Inferior parietal cortex (tissue), 1 donor: ENCODE measurements at regions not wholly inside any gene's neighbourhood (a gene's known extent, or its start where the extent isn't known, plus 50 kb on each side); places are given as distances from the start of the nearest gene placed in this dataset.
"Not testable (repeated sequence)": the region's sequence is repeated elsewhere in the genome, so short reads cannot be mapped to it uniquely, and the experiment has no call there.

ENCODE experiments used
- DNase-seq: peaks from one replicate; pipeline ENCODE4 v3.0.0-alpha.2; 2016; ENCODE audit errors: extremely low spot score

DNA sequence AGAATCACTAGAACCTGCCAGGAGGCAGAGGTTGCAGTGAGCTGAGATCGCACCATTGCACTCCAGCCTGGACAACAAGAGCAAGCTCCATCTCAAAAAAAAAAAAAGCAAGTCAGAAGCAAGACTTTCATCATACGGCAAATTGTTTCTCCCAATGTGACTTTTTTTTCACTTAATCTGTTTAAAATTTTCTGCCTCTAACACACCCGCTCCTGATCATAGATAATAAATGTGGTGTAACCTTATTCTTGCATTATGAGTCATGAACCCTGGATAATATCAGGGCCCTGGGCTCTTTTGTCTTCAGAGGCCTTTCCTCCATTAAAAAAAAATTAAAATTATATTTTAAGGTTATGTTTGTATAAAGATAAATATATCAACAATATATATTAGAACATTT is 111.4 kb upstream of the JCAD start:
- DNase-seq: no peak

DNA sequence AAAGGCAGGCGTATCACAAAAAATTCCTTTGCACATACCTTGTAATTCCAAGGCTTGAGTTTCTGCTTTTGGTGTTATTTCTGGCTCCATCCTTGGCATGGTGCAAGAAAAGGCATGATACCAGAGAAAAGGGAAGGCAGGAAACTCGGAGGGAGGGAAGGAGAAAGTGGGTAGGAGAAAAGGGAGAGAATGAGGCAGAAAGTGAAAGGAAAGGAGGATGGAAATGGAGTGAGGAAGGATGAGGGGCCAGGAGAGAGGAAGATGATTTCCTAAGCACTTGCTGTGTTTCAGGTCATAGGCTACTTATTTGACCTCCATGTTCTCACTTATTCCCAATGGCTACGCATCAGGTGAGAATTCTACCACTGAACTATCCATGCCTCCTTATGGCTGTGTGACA is 110.8 kb upstream of the JCAD start:
- DNase-seq: no peak

DNA sequence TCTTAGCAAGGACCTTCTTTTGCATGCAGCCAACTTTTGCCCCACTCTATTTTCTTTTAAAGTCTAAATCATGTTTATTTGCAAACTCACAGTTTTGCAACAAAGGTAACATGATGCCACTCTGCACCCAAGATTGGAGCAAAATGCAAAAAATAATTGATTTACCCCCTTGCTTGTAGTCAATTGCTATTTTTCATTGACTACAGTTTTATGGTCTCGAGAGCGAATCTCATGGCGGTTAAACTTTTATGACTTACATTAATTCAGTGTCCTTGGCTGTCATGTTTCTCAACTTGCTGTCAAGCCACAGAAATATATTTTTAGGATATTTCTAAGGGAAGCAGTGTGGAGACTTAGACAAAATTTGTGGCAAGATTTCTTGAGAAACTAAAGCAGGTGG is 110.0 kb upstream of the JCAD start:
- DNase-seq: no peak

DNA sequence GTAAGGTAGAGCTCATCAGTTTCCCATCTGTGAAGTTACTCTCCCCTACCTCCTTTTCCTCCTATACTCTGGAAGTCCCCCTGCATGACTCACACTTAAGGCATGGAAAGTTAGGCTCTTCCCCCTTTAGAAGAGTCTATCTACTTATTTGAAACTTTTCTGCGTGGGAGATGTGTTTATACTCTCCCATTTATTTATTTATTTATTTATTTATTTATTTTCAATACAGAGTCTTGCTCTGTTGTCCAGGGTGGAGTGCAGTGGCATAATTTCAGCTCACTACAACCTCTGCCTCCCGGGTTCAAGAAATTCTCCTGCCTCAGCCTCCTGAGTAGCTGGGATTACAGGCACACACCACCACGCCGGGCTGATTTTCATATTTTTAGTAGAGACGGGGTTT is 107.5 kb upstream of the JCAD start:
- DNase-seq: no peak

DNA sequence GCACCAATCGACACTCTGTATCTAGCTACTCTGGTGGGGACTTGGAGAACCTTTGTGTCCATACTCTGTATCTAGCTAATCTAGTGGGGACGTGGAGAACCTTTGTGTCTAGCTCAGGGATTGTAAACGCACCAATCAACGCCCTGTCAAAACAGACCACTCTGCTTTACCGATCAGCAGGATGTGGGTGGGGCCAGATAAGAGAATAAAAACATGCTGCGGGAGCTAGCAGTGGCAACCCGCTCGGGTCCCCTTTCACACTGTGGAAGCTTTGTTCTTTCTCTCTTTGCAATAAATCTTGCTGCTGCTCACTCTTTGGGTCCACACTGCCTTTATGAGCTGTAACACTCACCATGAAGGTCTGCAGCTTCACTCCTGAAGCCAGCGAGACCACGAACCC is 104.0 kb upstream of the JCAD start:
- not testable (repeated sequence) for DNase-seq

DNA sequence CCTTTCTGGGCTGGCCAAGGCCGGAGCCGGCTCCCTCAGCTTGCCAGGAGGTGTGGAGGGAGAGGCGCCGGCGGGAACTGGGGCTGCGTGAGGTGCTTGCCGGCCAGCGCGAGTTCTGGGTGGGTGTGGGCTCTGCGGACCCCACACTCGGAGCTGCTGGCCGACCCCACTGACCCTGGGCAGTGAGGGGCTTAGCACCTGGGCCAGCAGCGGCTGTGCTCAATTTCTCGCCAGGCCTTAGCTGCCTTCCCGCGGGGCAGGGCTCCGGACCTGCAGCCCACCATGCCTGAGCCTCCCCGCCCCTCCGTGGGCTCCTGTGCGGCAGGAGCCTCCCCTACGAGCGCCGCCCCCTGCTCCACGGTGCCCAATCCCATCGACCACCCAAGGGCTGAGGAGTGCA is 103.4 kb upstream of the JCAD start:
- not testable (repeated sequence) for DNase-seq

DNA sequence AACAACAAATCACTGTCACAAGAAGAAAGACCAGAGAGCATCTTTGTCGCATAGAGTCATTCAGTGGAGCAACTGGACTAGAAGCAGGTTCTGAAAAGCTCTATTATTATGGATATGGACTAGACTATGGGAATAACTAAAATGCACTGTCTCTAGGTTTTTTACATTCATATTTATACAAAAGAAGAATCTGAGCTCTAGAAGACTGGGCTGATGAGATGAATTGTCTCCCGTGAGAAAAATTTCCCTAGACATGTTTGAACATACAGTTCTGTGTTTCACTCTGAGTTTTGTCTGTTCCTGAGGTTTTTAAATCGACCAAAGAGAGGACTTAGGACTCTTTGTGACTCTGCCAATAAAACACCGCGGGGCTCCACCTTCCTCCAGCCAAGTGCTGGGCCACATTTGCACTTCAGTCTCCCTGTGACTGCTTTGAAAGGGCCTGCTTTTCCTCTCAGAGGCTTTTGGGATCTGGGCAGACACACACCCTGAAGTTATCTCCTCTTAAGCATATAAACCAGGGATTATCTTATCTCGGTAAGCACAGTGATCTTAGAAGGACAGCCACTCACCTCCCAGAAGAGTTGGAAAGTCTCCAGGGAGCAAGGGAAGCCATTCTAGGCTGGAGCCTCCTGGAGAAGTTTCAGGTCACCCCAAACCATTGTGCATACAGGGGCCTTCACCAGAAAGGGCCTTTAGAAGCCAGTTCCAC is 101.0 kb upstream of the JCAD start:
- peak; percentile 6 for DNase-seq

DNA sequence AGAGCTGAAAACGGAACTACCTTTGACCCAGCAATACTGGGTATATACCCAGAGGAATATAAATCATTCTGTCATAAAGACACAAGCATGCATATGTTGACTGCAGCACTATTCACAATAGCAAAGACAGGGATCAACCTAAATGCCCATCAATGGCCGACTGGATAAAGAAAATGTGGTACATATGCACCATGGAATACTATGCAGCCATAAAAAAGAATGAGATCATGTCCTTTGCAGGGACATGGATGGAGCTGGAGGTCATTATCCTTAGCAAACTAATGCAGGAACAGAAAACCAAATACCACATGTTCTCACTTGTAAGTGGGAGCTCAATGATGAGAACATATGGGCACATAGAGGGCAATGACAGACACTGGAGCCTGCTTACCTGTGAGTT is 100.2 kb upstream of the JCAD start:
- not testable (repeated sequence) for DNase-seq

DNA sequence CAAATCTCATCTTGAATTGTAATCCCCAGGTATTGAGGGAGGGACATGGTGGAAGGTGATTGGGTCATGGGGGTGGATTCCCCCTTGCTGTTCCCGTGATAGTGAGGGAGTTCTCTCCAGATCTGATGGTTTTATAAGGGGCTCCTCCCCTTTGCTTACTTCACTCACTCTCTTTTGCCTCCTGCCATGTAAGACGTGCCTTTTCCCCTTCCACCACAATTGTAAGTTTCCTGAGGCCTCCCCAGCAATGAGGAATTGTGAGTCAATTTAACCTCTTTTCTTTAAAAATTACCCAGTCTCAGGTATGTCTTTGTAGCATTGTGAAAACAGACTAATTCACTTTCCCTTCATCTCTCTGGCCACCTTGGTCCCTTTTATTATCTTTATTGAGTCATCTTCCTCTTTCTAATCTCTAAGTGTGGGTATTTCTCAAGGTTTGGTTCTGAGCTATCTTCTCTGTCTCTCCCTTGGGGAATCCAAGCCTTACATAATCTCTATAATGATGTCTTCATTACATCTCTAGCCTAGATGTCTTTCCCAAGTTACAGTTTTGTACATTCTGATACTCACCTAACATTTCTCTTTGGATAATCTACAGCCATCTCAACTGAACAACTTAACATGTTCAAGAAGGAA is 99.1 kb upstream of the JCAD start:
- no peak for DNase-seq

DNA sequence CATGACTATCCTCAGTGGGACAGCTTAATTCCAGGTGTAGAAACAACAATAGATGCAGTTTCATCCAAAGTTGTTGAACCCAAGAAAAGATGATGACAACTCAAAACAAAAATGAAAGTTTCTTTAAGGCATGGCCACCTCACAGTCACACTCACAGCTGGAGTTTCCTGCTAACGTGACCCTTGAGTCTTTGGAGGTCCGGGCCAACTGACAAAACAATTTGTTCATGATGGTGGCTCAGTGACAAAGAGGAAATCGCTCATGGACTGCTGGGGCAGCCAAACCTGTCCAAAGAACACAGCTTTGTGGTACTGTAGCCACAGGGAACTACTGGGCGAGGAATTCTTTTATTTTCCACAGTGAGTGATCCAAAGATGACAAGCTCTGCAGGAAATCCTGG is 96.0 kb upstream of the JCAD start:
- DNase-seq: no peak

DNA sequence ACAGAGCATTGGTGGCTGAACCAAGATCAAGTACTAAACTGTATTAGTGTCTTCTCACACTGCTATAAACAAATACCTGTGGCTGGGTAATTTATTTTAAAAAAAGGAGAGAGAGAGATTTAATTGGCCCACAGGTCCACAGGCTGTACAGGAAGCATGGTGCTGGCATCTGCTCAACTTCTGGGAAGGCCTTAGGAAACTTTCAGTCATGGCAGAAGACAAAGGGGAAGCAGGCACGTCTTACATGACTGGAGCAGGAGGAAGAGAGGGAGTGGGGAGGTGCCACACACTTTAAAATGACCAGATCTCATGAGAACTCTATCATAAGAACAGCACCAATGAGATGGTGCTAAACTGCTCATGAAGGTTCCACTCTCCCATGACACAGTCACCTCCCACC is 95.2 kb upstream of the JCAD start:
- no peak for DNase-seq

DNA sequence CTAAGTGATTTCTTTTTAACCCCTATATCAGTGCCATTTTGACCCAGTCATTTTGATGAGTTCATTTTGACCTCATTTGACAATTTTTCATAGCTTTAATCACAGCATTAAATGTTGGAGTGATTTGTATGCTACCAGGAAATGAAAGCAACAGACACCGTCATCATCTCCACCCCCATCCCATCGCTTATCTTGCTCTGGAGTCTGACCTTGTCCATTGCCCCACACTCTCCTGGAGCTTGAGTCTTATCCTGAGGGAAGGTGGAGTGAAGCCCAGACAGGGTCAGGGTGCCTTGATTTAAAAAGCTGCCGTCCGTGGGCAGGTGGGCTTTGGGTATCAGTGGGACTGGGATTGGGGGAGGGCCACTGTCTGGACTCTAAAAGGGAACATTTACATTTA is 94.7 kb upstream of the JCAD start:
- no peak for DNase-seq

DNA sequence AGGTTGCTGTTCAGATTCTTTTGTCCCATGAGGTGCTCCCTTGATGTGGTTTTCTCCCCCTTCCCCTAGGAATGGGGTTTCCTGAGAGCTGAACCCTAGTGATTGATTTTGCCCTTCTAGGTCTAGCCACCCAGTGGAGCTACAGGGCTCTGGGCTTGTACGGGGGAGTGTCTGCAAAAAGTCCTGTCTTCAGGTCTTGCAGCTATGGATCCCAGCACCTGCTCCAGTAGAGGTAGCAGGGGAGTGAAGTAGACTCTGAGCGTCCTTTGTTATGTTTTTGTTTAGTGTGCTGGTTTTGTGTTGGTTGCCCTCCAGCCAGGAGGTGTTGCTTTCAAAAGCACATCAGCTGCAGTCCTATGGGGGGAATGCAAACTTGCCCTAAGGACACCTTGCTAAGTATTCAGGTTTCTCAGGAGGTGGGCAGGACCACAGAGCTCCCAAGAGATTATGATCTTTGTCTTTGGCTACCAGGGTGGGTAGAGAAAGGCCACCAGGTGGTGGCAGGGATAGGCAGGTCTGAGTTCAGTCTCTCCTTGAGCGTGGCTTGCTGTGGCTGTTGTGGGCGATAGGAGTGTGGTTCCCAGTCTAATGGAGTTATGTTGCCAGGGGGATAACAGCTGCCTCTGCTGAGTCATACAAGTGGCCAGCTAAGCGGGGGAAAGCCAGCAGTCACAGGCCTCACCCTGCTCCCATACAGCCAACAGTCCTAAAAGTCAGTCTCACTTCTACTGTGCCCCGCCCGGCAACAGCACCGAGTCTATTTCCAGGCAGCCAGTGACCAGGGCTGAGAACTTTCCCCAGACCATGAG is 92.4 kb upstream of the JCAD start:
- peak; percentile 19 for DNase-seq

DNA sequence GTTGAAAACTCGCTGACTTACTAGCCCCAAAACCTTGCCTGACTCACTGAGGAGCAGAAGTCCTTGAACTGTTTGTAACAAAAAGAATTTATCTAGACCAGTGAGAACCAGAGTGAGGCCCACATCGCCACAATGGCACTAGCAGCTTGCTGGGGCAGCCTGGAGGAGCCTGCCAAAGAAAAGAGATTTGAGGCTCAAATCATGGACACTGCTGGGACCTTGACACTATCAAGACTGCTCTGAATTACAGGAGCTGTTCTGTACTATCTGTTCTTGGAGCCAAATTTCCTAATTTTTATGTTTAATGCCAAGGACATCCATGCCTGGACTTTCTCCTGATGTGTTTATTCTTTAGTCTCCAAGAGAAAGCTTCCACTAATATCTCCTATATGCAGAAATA is 82.0 kb upstream of the JCAD start:
- no peak for DNase-seq

DNA sequence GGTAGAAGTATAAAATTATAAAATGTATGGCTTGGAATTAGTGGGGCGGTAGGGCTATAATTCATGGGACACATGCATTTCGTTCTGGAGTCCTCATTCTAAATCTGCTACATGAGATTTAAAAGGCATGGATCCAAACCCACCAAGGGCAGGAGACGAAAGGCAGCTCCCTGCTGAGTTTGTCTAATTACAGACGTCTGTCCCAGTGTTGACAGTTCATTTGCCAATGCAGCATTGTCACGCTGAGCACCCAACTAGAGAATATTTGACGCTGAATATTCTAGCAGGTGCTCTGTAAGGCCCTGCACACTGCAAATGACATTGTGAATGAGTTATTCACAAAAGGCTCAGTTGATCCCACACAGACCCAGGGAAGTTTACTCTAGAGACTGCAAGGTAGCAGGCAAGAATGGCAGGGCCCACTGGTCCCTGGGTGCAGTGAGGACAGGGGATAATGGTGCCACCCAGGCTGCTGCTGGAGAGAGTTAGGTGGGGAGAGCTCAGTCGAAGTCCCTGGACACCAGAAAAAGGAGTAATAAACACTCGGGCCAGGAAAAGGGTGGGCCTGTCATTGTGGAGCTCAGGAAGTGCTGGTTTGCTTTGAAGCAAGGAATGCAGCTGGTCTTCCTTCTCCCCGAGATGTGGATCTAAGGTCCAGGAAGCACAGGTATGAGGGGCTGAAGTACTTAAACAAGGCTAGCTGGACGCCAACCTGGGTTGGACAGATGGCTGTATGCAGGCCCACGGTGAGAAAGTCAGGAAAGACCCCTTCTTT is 75.0 kb upstream of the JCAD start:
- DNase-seq: no peak

DNA sequence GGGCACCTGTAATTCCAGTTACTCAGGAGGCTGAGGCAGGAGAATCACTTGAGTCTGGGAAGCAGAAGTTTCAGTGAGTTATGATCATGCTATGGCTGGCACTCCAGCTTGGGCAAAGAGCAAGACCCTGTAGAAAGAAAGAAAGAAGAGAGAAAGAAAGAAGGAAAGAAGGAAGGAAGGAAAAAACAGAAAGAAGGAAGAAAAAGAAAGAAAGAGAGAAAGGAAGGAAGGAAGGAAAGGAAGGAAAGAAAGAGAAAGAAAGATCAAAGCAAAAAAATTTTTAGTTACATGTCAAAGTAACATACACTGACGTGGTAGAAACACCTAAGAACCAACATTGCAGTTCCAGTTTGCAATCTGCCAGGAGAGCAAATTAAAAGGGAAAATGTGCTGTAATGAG is 73.8 kb upstream of the JCAD start:
- DNase-seq: no peak

DNA sequence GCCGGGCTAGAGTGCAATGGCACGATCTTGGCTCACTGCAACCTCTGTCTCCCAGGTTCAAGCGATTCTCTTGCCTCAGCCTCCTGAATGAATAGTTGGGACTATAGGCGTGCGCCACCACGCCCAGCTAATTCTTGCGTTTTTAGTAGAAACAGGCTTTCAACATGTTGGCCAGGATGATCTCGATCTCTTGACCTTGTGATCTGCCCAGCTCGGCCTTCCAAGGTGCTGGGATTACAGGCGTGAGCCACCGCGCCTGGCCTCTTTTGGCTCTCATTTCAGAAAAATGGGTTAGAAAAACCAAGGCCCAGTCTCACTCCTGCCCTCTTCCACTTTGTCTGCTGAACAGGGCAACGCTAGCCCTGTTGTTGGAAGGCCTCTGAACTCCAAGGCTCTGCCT is 72.0 kb upstream of the JCAD start:
- DNase-seq: not testable (repeated sequence)

DNA sequence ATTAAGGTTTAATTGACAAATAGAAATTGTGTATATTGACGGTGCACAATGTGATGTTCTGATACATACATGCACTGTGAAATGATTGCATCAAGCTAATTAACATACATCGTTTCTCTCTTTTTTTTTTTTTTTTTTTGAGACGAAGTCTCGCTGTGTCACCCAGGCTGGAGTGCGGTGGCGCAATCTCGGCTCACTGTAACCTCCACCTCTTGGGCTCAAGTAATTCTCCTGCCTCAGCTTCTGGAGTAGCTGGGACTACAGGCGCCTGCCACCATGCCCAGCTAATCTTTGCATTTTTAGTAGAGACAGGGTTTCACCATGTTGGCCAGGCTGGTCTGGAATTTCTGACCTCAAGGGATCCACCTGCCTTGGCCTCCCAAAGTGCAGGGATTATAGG is 69.9 kb upstream of the JCAD start:
- DNase-seq: not testable (repeated sequence)

DNA sequence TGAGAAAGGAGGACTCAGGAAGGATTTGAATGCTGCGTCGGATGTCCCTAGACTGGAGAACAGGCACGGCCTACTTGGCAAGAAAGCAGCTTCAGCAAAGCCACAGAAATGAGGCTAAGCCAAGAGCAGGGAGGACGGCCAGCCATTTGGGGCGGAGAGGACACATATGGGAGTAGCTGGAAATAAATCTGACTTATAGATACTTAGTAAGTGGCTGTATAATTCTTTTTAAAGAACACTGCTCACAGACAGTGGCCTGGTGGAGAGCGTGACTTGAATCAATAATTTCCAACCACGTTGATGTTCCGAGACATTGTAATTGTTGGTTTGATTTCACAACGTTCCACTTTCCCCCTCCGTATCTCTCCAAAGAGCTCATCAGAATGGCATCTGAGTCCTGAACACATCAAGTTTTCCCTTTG is 67.7 kb upstream of the JCAD start:
- no peak for DNase-seq

DNA sequence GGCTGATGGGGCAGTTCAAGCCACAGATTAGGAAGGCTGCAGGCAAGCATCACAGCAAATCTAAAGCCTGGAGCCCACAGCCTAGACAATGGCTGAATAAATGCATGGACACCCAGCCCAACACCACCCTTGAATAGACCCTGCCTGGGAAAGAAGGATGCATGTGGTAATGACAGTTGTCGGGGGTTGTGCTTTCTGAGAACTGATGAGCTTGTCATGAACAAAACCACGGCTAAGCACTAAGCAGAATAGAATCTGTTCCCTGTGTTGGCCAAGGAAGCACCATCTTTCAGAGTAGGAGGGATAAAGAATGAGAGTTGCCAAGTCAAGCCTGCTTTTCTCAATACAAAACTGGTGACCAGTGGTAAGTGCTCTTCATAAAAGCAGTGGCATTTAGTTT is 66.1 kb upstream of the JCAD start:
- no peak for DNase-seq

DNA sequence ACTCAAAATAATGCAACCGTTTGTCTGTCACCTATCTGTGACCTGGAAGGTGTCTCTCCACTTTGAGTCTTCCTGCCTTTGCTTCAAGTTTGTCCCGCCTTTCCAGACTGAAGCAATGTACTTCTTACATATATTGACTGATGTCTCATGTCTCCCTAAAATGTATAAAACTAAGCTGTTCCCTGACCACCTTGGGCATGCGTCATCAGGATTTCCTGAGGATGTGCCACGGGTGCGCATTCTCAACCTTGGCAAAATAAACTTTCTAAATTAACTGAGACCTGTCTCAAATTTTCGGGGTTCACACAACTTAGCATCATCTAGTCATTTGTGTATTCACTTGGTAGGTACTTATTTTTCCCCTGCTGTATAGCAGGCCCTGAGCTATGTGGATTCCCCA is 65.3 kb upstream of the JCAD start:
- no peak for DNase-seq

DNA sequence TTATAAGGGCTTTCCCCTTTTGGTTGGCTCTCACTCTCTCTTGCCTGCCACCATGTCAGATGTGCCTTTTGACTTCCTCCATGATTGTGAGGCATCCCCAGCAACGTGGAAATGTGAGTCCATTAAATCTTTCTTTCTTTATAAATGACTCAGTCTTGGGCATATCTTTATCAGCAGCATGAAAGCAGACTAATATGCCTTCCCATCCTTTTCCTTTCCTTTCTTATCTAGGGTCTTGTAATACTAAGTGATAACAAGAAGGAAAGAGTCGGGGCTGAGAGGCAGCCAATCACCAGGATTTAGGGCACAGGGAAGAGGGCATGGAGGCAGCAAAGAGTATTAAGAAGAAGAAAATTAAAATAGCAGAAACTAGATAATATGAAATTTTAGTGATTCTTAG is 62.0 kb upstream of the JCAD start:
- DNase-seq: no peak
